ENCODE measurements at regions not wholly inside any gene's neighbourhood (a gene's known extent, or its start where the extent isn't known, plus 50 kb on each side); places are given as distances from the start of the nearest gene placed in this dataset.

GRCh38 chr6:165876588-165876987, 213.5 kb upstream of the PDE10A start:
- DNase-seq (ENCODE audit: low spot score): no peak

GRCh38 chr6:165875946-165876345, 212.9 kb upstream of the PDE10A start:
- DNase-seq (ENCODE audit: low spot score): no peak

GRCh38 chr6:165873976-165874375, 210.9 kb upstream of the PDE10A start:
- no peak for DNase-seq (ENCODE audit: low spot score)

- no peak for DNase-seq (ENCODE audit: low spot score)
These were observed 209.8 kb upstream of the PDE10A start for GRCh38 chr6:165872811-165873210.

- DNase-seq (ENCODE audit: low spot score): no peak
These were observed 209.3 kb upstream of the PDE10A start for GRCh38 chr6:165872311-165872710.

- DNase-seq (ENCODE audit: low spot score): no peak
These were observed 208.5 kb upstream of the PDE10A start for GRCh38 chr6:165871571-165871970.

- no peak for DNase-seq (ENCODE audit: low spot score)
These were observed 206.5 kb upstream of the PDE10A start for GRCh38 chr6:165869526-165869925.

- no peak for DNase-seq (ENCODE audit: low spot score)
These were observed 201.9 kb upstream of the PDE10A start for GRCh38 chr6:165864925-165865324.

- DNase-seq (ENCODE audit: low spot score): no peak
These were observed 201.2 kb upstream of the PDE10A start for GRCh38 chr6:165864218-165864617.

- DNase-seq (ENCODE audit: low spot score): no peak
These were observed 200.8 kb upstream of the PDE10A start for GRCh38 chr6:165863801-165864200.

- DNase-seq (ENCODE audit: low spot score): no peak
These were observed 199.8 kb upstream of the PDE10A start for GRCh38 chr6:165862813-165863212.

- no peak for DNase-seq (ENCODE audit: low spot score)
These were observed 198.2 kb upstream of the PDE10A start for GRCh38 chr6:165861226-165861625.

- DNase-seq (ENCODE audit: low spot score): no peak
These were observed 195.5 kb upstream of the PDE10A start for GRCh38 chr6:165858586-165858985.

- no peak for DNase-seq (ENCODE audit: low spot score)
These were observed 192.8 kb upstream of the PDE10A start for GRCh38 chr6:165855856-165856255.

GRCh38 chr6:165854863-165855593, 192.0 kb upstream of the PDE10A start:
- DNase-seq (ENCODE audit: low spot score): no peak

- DNase-seq (ENCODE audit: low spot score): no peak
These were observed 191.2 kb upstream of the PDE10A start for GRCh38 chr6:165854061-165854862.

- no peak for DNase-seq (ENCODE audit: low spot score)
These were observed 189.6 kb upstream of the PDE10A start for GRCh38 chr6:165852676-165853075.

- DNase-seq (ENCODE audit: low spot score): peak; percentile 57
These were observed 187.5 kb upstream of the PDE10A start for GRCh38 chr6:165850434-165851019.

- no peak for DNase-seq (ENCODE audit: low spot score)
These were observed 186.7 kb upstream of the PDE10A start for GRCh38 chr6:165849534-165850430.

GRCh38 chr6:165848086-165848426, 185.0 kb upstream of the PDE10A start:
- DNase-seq (ENCODE audit: low spot score): no peak

- no peak for DNase-seq (ENCODE audit: low spot score)
These were observed 184.5 kb upstream of the PDE10A start for GRCh38 chr6:165847407-165848085.

Data from NAMALWA (cell line).